ENCODE measurements at regions not wholly inside any gene's neighbourhood (a gene's known extent, or its start where the extent isn't known, plus 50 kb on each side); places are given as distances from the start of the nearest gene placed in this dataset.

DNA sequence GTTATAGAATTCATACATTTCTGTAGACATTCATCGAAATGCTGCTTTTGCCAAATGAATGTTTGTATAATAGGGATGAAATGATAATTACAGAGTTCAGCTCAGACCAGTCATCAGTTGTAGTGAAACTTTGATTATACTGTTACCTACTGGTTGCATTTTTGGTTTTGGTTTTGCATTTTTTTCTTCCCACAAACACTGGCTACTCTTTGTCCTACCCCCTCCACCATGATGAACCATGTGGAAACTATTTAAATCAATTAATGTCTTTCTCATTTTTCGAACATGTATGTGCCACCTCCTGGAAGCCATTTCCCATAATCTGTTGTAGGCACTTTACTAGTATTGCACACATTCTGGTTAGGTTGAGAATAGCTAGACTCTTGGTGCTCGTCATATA lies 75.3 kb upstream of the MTNR1B start:
- TF ChIP-seq CTCF (IDR thresholded peaks at IDR 0.05; ENCODE audit: low read depth, low read length, missing control alignments): no peak
- H3K4me3 ChIP-seq (ENCODE audit: low read depth, low read length): no peak overlapping the region
- DNase-seq (ENCODE audit: low read depth): no peak

DNA sequence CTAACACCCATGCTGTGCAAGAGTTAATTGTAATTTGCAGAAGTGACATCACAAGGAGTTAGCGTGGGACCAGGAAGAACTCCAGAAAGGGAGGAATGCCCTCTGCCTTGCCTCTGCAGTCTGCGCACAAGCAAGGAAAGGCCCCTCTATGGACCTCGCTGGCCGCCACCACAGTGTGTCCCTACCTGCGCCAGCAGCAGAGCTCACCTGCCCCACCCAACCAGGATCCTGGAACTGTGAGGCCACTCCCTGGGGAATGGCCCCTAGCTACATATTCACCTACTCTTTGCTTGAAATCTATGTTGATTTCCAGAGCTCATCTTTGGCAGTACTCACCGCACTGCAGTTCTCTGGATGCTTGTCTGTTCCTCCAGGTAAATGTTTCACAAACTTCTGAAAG lies 72.0 kb upstream of the MTNR1B start:
- TF ChIP-seq CTCF (IDR thresholded peaks at IDR 0.05; ENCODE audit: low read depth, low read length, missing control alignments): no peak
- no peak for DNase-seq (ENCODE audit: low read depth)
- H3K4me3 ChIP-seq (ENCODE audit: low read depth, low read length): no peak overlapping the region

DNA sequence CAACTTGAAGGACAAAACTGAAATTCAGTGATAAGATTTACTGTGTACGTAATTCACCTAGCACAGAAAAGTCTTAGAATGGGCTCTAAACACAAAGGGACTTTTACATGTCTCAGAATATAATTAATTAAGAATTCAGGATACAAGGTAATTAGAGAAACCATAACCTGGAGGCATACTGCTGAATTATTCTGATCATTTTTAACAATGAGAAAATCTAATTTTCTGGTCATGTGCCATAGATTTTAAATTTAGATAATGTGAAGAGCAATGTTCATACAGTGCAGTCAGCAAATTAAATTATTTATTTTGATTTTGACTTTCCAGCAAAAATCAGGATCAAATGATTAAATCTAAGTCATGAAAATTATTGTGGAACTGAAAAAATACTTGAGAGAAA lies 67.0 kb upstream of the MTNR1B start:
- no peak for DNase-seq (ENCODE audit: low read depth)
- no peak overlapping the region for H3K4me3 ChIP-seq (ENCODE audit: low read depth, low read length)
- TF ChIP-seq CTCF (IDR thresholded peaks at IDR 0.05; ENCODE audit: low read depth, low read length, missing control alignments): no peak

GRCh38 chr11:92907671-92908070 lies 61.8 kb upstream of the MTNR1B start:
- no peak for DNase-seq (ENCODE audit: low read depth)
- no peak overlapping the region for H3K4me3 ChIP-seq (ENCODE audit: low read depth, low read length)
- TF ChIP-seq CTCF (IDR thresholded peaks at IDR 0.05; ENCODE audit: low read depth, low read length, missing control alignments): no peak

GRCh38 chr11:92909214-92909613 lies 60.2 kb upstream of the MTNR1B start:
- TF ChIP-seq CTCF (IDR thresholded peaks at IDR 0.05; ENCODE audit: low read depth, low read length, missing control alignments): no peak

GRCh38 chr11:92911478-92911877 lies 58.0 kb upstream of the MTNR1B start:
- TF ChIP-seq CTCF (IDR thresholded peaks at IDR 0.05; ENCODE audit: low read depth, low read length, missing control alignments): no peak
- H3K4me3 ChIP-seq (ENCODE audit: low read depth, low read length): no peak overlapping the region
- no peak for DNase-seq (ENCODE audit: low read depth)

More at GRCh38 chr11:92909214-92909613, 60.2 kb upstream of the MTNR1B start:
- no peak overlapping the region for H3K4me3 ChIP-seq (ENCODE audit: low read depth, low read length)
- DNase-seq (ENCODE audit: low read depth): no peak

DNA sequence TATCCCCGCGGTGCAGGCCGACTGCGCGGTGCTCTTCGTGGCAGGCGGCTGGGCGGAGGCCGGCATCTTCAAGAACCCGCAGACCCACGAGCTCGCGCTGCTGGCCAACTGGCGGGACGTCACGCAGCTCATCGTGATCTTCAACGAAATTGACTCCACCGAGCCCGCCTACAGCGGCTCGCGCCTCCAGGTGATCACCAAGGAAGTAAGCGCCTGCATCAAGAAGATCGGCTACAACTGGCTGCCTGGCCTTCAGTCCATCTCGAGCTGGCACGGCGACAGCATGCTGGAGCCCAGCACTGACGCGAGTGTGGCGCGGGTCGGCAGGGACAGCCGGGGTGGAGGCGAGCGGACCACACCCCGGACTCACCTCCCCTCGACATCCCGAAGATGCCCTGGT lies 53.9 kb upstream of the MTNR1B start:
- no peak for TF ChIP-seq CTCF (IDR thresholded peaks at IDR 0.05; ENCODE audit: low read depth, low read length, missing control alignments)
- no peak overlapping the region for H3K4me3 ChIP-seq (ENCODE audit: low read depth, low read length)
- no peak for DNase-seq (ENCODE audit: low read depth)

Measured in GM12864 (cell line).